G401.6 (cell line): ENCODE measurements at regions not wholly inside any gene's neighbourhood (a gene's known extent, or its start where the extent isn't known, plus 50 kb on each side); places are given as distances from the start of the nearest gene placed in this dataset.

Experiments used
- FAIRE-seq: peaks from 2 replicates; lab custom pipeline; 2012; peaks lifted over from hg19 to GRCh38; lab: Jason Lieb, UNC

GRCh38 chr2:144280009-144280408 is 239.9 kb downstream of the ZEB2 start:
- FAIRE-seq, result no peak

GRCh38 chr2:144279165-144279564 is 240.8 kb downstream of the ZEB2 start:
- FAIRE-seq, result no peak

GRCh38 chr2:144277622-144278354 is 242.1 kb downstream of the ZEB2 start:
- no peak for FAIRE-seq

GRCh38 chr2:144275340-144275739 is 244.6 kb downstream of the ZEB2 start:
- no peak for FAIRE-seq

- FAIRE-seq, result no peak
Measured at GRCh38 chr2:144274131-144274530, 245.8 kb downstream of the ZEB2 start.

GRCh38 chr2:144270951-144271350 is 249.0 kb downstream of the ZEB2 start:
- no peak for FAIRE-seq

GRCh38 chr2:144268036-144268678 is 251.8 kb downstream of the ZEB2 start:
- FAIRE-seq, result no peak

- no peak for FAIRE-seq
Measured at GRCh38 chr2:144267239-144267638, 252.7 kb downstream of the ZEB2 start.

- FAIRE-seq, result no peak
Measured at GRCh38 chr2:144265654-144266053, 254.3 kb downstream of the ZEB2 start.

GRCh38 chr2:144261966-144262365 is 258.0 kb downstream of the ZEB2 start:
- FAIRE-seq, result no peak

- FAIRE-seq, result no peak
Measured at GRCh38 chr2:144261336-144261735, 258.6 kb downstream of the ZEB2 start.

- no peak for FAIRE-seq
Measured at GRCh38 chr2:144259332-144259731, 260.6 kb downstream of the ZEB2 start.

- peak; percentile 23 for FAIRE-seq
Measured at GRCh38 chr2:144258154-144258553, 261.8 kb downstream of the ZEB2 start.

- FAIRE-seq, result no peak
Measured at GRCh38 chr2:144256996-144257707, 262.8 kb downstream of the ZEB2 start.

- FAIRE-seq, result no peak
Measured at GRCh38 chr2:144254342-144255235, 265.3 kb downstream of the ZEB2 start.

- no peak for FAIRE-seq
Measured at GRCh38 chr2:144253743-144254142, 266.2 kb downstream of the ZEB2 start.

GRCh38 chr2:144252694-144253093 is 267.2 kb downstream of the ZEB2 start:
- no peak for FAIRE-seq

- no peak for FAIRE-seq
Measured at GRCh38 chr2:144249035-144249637, 270.8 kb downstream of the ZEB2 start.

GRCh38 chr2:144248350-144249034 is 271.4 kb downstream of the ZEB2 start:
- FAIRE-seq, result no peak

GRCh38 chr2:144244938-144245337 is 275.0 kb downstream of the ZEB2 start:
- no peak for FAIRE-seq

GRCh38 chr2:144242311-144242710 is 277.6 kb downstream of the ZEB2 start:
- FAIRE-seq, result no peak
